ENCODE measurements at regions not wholly inside any gene's neighbourhood (a gene's known extent, or its start where the extent isn't known, plus 50 kb on each side); places are given as distances from the start of the nearest gene placed in this dataset.

DNA sequence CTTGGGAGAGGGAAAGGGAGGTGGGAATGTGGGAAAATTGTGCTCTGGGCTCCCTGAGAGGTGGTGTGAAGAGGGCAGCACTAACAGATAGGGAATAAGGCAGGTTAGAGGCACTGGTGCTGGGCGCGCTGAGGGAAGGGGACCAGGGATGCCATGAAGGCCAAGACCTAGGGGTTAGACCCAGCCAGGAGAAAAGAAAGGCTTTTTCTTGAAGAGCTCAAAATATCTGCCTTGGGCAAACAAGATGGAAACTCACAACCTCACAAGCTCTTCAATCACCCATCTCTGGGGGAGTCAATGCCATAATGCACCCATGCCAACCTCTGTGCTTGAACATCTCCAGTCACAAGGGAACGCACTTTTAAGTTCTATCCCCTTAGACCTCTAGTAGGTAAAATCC lies 363.6 kb upstream of the CHD6 start:
- no peak for ATAC-seq
- ChIA-PET POLR2A (no interaction called here), CTCF (no interaction called here)
- TF ChIP-seq KAT7 (CRISPR knock-in tag; IDR thresholded peaks at IDR 0.05; ENCODE audit: borderline replicate concordance) (no peak), GABPB1 (CRISPR knock-in tag; IDR thresholded peaks at IDR 0.05) (no peak), FOXJ3 (CRISPR knock-in tag; IDR thresholded peaks at IDR 0.05; ENCODE audit: borderline replicate concordance) (no peak), TEAD1 (CRISPR knock-in tag; IDR thresholded peaks at IDR 0.05) (no peak), CREB1 (CRISPR knock-in tag; IDR thresholded peaks at IDR 0.05) (no peak), NR2C2 (CRISPR knock-in tag; IDR thresholded peaks at IDR 0.05) (no peak), SP1 (CRISPR knock-in tag; conservative IDR thresholded peaks at IDR 0.05) (no peak), HMGA2 (CRISPR knock-in tag; IDR thresholded peaks at IDR 0.05) (no peak), ZNF416 (CRISPR knock-in tag; IDR thresholded peaks at IDR 0.05) (no peak)
- TF ChIP-seq, protein P1, sequence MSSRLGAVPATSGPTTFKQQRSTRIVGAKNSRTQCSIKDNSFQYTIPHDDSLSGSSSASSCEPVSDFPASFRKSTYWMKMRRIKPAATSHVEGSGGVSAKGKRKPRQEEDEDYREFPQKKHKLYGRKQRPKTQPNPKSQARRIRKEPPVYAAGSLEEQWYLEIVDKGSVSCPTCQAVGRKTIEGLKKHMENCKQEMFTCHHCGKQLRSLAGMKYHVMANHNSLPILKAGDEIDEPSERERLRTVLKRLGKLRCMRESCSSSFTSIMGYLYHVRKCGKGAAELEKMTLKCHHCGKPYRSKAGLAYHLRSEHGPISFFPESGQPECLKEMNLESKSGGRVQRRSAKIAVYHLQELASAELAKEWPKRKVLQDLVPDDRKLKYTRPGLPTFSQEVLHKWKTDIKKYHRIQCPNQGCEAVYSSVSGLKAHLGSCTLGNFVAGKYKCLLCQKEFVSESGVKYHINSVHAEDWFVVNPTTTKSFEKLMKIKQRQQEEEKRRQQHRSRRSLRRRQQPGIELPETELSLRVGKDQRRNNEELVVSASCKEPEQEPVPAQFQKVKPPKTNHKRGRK (CRISPR knock-in tag; IDR thresholded peaks at IDR 0.05; ENCODE audit: borderline replicate concordance): no peak
- TF ChIP-seq, protein P2, sequence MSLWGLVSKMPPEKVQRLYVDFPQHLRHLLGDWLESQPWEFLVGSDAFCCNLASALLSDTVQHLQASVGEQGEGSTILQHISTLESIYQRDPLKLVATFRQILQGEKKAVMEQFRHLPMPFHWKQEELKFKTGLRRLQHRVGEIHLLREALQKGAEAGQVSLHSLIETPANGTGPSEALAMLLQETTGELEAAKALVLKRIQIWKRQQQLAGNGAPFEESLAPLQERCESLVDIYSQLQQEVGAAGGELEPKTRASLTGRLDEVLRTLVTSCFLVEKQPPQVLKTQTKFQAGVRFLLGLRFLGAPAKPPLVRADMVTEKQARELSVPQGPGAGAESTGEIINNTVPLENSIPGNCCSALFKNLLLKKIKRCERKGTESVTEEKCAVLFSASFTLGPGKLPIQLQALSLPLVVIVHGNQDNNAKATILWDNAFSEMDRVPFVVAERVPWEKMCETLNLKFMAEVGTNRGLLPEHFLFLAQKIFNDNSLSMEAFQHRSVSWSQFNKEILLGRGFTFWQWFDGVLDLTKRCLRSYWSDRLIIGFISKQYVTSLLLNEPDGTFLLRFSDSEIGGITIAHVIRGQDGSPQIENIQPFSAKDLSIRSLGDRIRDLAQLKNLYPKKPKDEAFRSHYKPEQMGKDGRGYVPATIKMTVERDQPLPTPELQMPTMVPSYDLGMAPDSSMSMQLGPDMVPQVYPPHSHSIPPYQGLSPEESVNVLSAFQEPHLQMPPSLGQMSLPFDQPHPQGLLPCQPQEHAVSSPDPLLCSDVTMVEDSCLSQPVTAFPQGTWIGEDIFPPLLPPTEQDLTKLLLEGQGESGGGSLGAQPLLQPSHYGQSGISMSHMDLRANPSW (CRISPR knock-in tag; conservative IDR thresholded peaks at IDR 0.05; ENCODE audit: low read depth): no peak
- TF ChIP-seq, protein P3, sequence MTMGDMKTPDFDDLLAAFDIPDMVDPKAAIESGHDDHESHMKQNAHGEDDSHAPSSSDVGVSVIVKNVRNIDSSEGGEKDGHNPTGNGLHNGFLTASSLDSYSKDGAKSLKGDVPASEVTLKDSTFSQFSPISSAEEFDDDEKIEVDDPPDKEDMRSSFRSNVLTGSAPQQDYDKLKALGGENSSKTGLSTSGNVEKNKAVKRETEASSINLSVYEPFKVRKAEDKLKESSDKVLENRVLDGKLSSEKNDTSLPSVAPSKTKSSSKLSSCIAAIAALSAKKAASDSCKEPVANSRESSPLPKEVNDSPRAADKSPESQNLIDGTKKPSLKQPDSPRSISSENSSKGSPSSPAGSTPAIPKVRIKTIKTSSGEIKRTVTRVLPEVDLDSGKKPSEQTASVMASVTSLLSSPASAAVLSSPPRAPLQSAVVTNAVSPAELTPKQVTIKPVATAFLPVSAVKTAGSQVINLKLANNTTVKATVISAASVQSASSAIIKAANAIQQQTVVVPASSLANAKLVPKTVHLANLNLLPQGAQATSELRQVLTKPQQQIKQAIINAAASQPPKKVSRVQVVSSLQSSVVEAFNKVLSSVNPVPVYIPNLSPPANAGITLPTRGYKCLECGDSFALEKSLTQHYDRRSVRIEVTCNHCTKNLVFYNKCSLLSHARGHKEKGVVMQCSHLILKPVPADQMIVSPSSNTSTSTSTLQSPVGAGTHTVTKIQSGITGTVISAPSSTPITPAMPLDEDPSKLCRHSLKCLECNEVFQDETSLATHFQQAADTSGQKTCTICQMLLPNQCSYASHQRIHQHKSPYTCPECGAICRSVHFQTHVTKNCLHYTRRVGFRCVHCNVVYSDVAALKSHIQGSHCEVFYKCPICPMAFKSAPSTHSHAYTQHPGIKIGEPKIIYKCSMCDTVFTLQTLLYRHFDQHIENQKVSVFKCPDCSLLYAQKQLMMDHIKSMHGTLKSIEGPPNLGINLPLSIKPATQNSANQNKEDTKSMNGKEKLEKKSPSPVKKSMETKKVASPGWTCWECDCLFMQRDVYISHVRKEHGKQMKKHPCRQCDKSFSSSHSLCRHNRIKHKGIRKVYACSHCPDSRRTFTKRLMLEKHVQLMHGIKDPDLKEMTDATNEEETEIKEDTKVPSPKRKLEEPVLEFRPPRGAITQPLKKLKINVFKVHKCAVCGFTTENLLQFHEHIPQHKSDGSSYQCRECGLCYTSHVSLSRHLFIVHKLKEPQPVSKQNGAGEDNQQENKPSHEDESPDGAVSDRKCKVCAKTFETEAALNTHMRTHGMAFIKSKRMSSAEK (CRISPR knock-in tag; IDR thresholded peaks at IDR 0.05; ENCODE audit: borderline replicate concordance): no peak
- TF ChIP-seq, protein P4, sequence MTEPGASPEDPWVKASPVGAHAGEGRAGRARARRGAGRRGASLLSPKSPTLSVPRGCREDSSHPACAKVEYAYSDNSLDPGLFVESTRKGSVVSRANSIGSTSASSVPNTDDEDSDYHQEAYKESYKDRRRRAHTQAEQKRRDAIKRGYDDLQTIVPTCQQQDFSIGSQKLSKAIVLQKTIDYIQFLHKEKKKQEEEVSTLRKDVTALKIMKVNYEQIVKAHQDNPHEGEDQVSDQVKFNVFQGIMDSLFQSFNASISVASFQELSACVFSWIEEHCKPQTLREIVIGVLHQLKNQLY (CRISPR knock-in tag; IDR thresholded peaks at IDR 0.05): no peak
- TF ChIP-seq, protein P5, sequence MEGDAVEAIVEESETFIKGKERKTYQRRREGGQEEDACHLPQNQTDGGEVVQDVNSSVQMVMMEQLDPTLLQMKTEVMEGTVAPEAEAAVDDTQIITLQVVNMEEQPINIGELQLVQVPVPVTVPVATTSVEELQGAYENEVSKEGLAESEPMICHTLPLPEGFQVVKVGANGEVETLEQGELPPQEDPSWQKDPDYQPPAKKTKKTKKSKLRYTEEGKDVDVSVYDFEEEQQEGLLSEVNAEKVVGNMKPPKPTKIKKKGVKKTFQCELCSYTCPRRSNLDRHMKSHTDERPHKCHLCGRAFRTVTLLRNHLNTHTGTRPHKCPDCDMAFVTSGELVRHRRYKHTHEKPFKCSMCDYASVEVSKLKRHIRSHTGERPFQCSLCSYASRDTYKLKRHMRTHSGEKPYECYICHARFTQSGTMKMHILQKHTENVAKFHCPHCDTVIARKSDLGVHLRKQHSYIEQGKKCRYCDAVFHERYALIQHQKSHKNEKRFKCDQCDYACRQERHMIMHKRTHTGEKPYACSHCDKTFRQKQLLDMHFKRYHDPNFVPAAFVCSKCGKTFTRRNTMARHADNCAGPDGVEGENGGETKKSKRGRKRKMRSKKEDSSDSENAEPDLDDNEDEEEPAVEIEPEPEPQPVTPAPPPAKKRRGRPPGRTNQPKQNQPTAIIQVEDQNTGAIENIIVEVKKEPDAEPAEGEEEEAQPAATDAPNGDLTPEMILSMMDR (IDR thresholded peaks at IDR 0.05): no peak
- TF ChIP-seq, protein P6, sequence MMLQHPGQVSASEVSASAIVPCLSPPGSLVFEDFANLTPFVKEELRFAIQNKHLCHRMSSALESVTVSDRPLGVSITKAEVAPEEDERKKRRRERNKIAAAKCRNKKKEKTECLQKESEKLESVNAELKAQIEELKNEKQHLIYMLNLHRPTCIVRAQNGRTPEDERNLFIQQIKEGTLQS (CRISPR knock-in tag; conservative IDR thresholded peaks at IDR 0.05): no peak
- TF ChIP-seq, protein P7, sequence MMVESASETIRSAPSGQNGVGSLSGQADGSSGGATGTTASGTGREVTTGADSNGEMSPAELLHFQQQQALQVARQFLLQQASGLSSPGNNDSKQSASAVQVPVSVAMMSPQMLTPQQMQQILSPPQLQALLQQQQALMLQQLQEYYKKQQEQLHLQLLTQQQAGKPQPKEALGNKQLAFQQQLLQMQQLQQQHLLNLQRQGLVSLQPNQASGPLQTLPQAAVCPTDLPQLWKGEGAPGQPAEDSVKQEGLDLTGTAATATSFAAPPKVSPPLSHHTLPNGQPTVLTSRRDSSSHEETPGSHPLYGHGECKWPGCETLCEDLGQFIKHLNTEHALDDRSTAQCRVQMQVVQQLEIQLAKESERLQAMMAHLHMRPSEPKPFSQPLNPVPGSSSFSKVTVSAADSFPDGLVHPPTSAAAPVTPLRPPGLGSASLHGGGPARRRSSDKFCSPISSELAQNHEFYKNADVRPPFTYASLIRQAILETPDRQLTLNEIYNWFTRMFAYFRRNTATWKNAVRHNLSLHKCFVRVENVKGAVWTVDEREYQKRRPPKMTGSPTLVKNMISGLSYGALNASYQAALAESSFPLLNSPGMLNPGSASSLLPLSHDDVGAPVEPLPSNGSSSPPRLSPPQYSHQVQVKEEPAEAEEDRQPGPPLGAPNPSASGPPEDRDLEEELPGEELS (CRISPR knock-in tag; IDR thresholded peaks at IDR 0.05): no peak
- DNase-seq (ENCODE audit: low spot score): no peak
- peaks cover 13% of the 10 kb centered on the region for H3K4me1 Mint-ChIP-seq
- no peak overlapping the region for H3K4me3 Mint-ChIP-seq
- H3K36me3 Mint-ChIP-seq: no peaks in the 10 kb centered on the region
- no peak overlapping the region for H3K27ac Mint-ChIP-seq
- H3K27me3 Mint-ChIP-seq (ENCODE audit: low read depth): no peaks in the 10 kb centered on the region; the same call in 1 of the 2 replicates
- H3K9me3 Mint-ChIP-seq: peaks cover 22% of the 10 kb centered on the region
